Lower lobe of right lung (tissue), 2 donors: ENCODE measurements at regions not wholly inside any gene's neighbourhood (a gene's known extent, or its start where the extent isn't known, plus 50 kb on each side); places are given as distances from the start of the nearest gene placed in this dataset.
"Not testable (repeated sequence)": the region's sequence is repeated elsewhere in the genome, so short reads cannot be mapped to it uniquely, and the experiment has no call there.

Source experiments
- ATAC-seq, 2 donors: fragments of 200-7000 bp; cut with Tn5 transposase; one replicate each; pipeline ENCODE4 v1.9.1; 2020 to 2022; ENCODE audit warnings: mild to moderate bottlenecking in 2 of 2, moderate library complexity in 2 of 2
- DNase-seq: peaks from one replicate; pipeline ENCODE4 v3.0.0-alpha.2; 2020
- H3K27ac ChIP-seq: fragments of 200-600 bp; one replicate; pipeline ENCODE4 v1.8.0; 2022
- H3K27me3 ChIP-seq: fragments of 200-600 bp; one replicate; pipeline ENCODE4 v1.8.0; 2022; ENCODE audit warnings: low read depth
- H3K36me3 ChIP-seq: fragments of 200-600 bp; one replicate; pipeline ENCODE4 v1.8.0; 2022; ENCODE audit warnings: mild to moderate bottlenecking
- H3K4me1 ChIP-seq: fragments of 200-600 bp; one replicate; pipeline ENCODE4 v1.8.0; 2022
- H3K4me3 ChIP-seq: fragments of 200-600 bp; one replicate; pipeline ENCODE4 v1.8.0; 2022; ENCODE audit warnings: mild to moderate bottlenecking
- H3K9me3 ChIP-seq: fragments of 200-600 bp; one replicate; pipeline ENCODE4 v1.8.0; 2022
- intact Hi-C: fragments of 100-400 bp; cut with DNase I; formaldehyde crosslinking; loops from one replicate; pipeline ENCODE4 v1.11.0; 2022
- TF ChIP-seq, protein P1 (sequence below): fragments of 200-600 bp; IDR thresholded peaks from one replicate; pipeline ENCODE4 v1.8.0; 2022; ENCODE audit warnings: antibody characterized with exemption, mild to moderate bottlenecking
- donor health status: DM: no; HTN: yes; CAD: no; lungs with severe emphysema.

DNA sequence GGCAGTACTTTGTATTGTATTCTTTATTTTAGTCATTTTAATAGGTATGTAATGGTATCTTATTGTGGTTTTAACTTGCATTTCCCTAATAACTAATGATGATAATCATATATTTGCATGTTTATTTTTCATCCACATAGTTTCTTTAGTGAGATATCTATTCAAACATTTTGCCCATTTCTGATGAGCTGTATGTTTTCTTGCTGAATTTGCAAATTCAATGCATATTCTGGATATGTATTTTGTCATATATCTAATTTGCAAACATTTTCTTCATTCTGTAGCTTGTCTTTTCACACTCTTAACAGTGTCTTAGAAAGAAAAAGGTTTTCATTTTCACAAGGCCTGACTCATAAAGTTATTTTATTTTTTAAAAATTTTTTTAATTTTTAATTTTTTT, 372.1 kb downstream of the ZNF674 start:
- H3K4me1 ChIP-seq, result no peaks in the 10 kb centered on the region
- intact Hi-C loops, result no loop called here
- no peaks in the 10 kb centered on the region for H3K27me3 ChIP-seq
- DNase-seq, result no peak
- no peak overlapping the region for H3K4me3 ChIP-seq
- no peak overlapping the region for H3K27ac ChIP-seq
- no peaks in the 10 kb centered on the region for H3K9me3 ChIP-seq
- no peak for ATAC-seq
- TF ChIP-seq, protein P1, sequence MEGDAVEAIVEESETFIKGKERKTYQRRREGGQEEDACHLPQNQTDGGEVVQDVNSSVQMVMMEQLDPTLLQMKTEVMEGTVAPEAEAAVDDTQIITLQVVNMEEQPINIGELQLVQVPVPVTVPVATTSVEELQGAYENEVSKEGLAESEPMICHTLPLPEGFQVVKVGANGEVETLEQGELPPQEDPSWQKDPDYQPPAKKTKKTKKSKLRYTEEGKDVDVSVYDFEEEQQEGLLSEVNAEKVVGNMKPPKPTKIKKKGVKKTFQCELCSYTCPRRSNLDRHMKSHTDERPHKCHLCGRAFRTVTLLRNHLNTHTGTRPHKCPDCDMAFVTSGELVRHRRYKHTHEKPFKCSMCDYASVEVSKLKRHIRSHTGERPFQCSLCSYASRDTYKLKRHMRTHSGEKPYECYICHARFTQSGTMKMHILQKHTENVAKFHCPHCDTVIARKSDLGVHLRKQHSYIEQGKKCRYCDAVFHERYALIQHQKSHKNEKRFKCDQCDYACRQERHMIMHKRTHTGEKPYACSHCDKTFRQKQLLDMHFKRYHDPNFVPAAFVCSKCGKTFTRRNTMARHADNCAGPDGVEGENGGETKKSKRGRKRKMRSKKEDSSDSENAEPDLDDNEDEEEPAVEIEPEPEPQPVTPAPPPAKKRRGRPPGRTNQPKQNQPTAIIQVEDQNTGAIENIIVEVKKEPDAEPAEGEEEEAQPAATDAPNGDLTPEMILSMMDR, result no peak
- no peaks in the 10 kb centered on the region for H3K36me3 ChIP-seq

DNA sequence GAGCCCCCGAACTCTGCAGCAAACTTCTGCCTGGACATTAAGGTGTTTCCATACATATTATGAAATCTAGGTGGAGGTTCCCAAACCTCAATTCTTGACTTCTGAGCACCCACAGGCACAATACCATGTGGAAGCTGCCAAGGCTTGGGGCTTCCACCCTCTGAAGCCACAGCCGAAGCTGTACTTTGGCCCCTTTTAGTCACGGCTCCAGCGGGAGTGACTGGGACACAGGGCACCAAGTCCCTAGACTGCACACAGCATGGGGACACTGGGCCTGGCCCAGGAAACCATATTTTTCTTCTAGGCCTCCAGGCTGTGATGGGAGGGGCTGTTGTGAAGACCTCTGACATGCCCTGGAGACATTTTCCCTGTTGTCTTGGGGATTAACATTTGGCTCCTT, 373.8 kb downstream of the ZNF674 start:
- H3K4me3 ChIP-seq, intact Hi-C loops, DNase-seq, H3K27ac ChIP-seq, H3K9me3 ChIP-seq, H3K27me3 ChIP-seq, ATAC-seq, H3K4me1 ChIP-seq, H3K36me3 ChIP-seq: not testable (repeated sequence)

DNA sequence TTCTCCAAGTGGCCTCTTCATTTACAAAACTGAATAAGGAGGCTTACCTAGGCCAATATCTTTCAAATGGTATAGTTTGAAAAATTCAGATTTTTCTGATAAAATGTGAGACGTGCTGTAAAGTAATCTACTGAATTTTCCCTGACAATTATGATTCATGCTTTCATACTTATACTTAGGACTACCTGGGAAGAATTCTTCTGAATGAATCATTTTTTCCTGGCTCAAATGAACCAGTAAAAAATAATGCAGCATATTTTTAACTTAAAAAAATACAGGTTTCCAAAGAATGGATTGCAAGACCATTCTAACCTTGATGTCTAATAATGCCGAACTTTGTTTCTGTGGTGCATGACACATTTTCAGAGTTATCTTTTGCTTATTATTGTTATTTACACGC, 375.4 kb downstream of the ZNF674 start:
- TF ChIP-seq, protein P1, result no peak
- H3K27me3 ChIP-seq, result no peaks in the 10 kb centered on the region
- H3K27ac ChIP-seq, result no peak overlapping the region
- intact Hi-C loops, result no loop called here
- H3K36me3 ChIP-seq, result no peaks in the 10 kb centered on the region
- no peaks in the 10 kb centered on the region for H3K9me3 ChIP-seq
- DNase-seq (no peak), ATAC-seq (no peak)
- H3K4me3 ChIP-seq, result no peak overlapping the region
- H3K4me1 ChIP-seq, result no peaks in the 10 kb centered on the region

DNA sequence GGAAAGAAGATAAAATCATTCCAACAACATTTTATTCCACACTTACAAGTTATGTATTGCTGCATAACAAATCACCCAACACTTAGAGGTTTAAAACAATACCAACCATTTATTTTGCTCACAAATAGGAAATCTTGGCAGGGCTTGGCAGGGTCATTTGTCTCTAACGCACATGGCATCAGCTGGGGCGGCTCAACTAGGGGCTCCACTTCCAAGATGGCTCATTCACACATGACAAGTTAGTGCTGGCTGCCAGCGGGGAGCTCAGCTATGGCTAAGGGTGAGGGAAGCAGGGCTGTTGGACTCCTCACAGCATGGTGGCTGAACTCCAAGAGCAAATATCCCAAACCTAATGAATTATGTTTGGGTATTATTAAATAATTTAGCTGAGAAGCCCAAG, 377.0 kb downstream of the ZNF674 start:
- no peak for ATAC-seq
- no peaks in the 10 kb centered on the region for H3K36me3 ChIP-seq
- no peak overlapping the region for H3K27ac ChIP-seq
- TF ChIP-seq, protein P1, result no peak
- H3K4me3 ChIP-seq, result no peak overlapping the region
- no peaks in the 10 kb centered on the region for H3K9me3 ChIP-seq
- H3K27me3 ChIP-seq, result no peaks in the 10 kb centered on the region
- DNase-seq, result peak; percentile 38
- H3K4me1 ChIP-seq, result no peaks in the 10 kb centered on the region
- intact Hi-C loops, result no loop called here

DNA sequence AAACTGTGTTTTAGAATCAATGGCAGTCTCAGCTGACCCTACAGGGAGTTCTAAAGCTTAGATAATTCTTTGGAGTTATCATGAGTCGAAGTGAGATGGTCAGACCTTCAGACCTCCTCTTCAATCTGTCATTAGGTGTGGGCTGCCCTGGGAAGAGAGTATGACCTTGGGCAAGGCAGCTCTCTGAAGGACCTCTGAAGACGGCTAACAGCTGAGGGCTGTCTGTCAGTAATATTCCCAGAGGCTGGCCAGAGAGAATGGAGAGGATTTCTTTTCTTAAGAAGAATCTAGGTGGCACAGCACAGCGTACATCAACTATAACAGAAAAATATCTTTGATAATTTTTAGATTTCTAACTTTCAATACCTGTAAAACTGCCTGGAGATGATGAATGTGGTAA, 379.4 kb downstream of the ZNF674 start:
- Histone ChIP-seq H3K9me3 (no peaks in the 10 kb centered on the region), H3K4me1 (no peaks in the 10 kb centered on the region), H3K27me3 (no peaks in the 10 kb centered on the region), H3K27ac (no peak overlapping the region), H3K36me3 (no peaks in the 10 kb centered on the region), H3K4me3 (no peak overlapping the region)
- TF ChIP-seq, protein P1, result no peak
- intact Hi-C loops, result no loop called here
- DNase-seq (no peak), ATAC-seq (no peak)

DNA sequence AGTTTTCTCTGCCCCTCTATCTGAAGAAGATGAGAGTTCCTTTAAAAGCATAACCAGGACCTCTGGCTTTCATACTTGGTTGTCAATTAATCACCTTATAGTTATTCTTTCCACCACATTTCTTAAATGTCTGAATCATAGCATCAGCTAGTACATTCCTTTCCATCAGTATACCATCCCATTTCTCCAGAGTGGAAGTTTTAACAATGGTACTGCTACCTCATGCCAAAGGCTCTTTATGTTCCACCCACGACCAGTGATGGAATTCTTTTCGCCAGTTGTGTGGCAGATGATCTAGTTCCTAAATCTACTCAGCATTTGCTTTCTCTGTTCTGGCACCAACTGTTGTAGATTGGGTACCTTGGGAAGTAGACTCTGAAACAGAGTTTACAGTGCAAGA, 379.8 kb downstream of the ZNF674 start:
- Histone ChIP-seq H3K36me3 (no peaks in the 10 kb centered on the region), H3K27me3 (no peaks in the 10 kb centered on the region), H3K4me3 (no peak overlapping the region), H3K27ac (no peak overlapping the region), H3K4me1 (no peaks in the 10 kb centered on the region), H3K9me3 (no peaks in the 10 kb centered on the region)
- TF ChIP-seq, protein P1, result no peak
- ATAC-seq, result no peak
- no peak for DNase-seq
- intact Hi-C loops, result no loop called here
